ENCODE measurements at regions not wholly inside any gene's neighbourhood (a gene's known extent, or its start where the extent isn't known, plus 50 kb on each side); places are given as distances from the start of the nearest gene placed in this dataset.
A peak's percentile ranks its signal among the peaks of the same experiment; 100 is the strongest.
"Not testable (repeated sequence)": the region's sequence is repeated elsewhere in the genome, so short reads cannot be mapped to it uniquely, and the experiment has no call there.

GRCh38 chr5:122515210-122515609, 203.2 kb downstream of the SNCAIP start:
- not testable (repeated sequence) for DNase-seq

- no peak for DNase-seq
Measured at GRCh38 chr5:122515709-122516431, 203.8 kb downstream of the SNCAIP start.

- no peak for DNase-seq
Measured at GRCh38 chr5:122516432-122516743, 204.4 kb downstream of the SNCAIP start.

DNA sequence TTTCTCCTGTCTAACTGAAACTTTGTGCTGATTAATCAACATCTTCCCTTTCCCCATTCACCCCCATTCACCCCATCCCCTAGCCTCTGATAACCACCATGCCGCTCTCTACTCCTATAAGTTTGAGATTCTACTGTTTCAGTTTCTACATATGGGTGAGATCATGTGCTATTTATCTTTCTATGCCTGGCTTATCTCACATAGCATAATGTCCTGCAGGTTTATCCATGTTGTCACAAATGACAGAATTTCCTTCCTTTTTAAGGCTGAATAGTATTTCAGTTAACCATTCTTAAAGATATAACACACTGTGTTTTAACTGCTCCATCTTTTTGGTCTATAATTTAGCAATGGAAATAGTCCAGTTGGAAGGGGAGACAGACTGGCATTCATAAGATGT, 205.1 kb downstream of the SNCAIP start:
- no peak for DNase-seq

DNA sequence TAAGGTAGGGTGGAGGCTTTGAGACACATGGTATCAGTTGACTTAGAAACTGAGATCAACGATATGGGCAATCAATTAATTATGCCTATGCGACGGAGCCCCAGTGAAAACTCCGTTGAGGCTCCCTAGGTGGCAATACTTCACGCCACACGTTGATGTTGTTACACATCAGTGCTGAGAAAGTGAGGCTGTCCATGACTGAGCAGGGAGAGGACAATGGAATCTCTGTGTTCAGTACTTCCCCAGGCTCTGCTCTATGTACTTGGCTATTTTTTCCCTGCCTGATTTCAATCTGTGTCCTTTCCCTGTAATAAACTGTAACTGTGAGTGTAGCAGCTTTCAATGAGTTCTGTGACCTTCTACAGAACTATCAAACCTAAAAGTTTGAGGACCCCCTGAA, 211.7 kb downstream of the SNCAIP start:
- no peak for DNase-seq

DNA sequence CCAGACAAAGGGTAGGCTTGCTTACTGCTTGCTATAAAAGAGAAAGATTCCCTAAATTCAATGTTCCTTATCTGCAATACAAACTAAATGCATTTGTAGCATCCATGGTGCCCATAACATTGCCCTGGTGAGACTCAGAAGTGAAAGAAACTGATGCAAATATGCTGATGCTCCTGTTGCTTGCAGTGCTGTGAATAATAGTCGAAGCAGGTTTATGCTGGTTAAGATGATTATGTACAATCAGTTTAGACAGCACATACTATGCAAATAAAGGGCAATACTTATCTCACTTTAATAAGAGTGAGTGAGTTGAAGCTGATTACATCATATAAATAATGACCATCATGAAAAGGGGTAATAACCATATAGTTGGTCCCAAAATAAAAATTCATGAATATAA, 215.5 kb downstream of the SNCAIP start:
- no peak for DNase-seq

GRCh38 chr5:122532035-122532434, 220.0 kb downstream of the SNCAIP start:
- peak; percentile 29 for DNase-seq

DNA sequence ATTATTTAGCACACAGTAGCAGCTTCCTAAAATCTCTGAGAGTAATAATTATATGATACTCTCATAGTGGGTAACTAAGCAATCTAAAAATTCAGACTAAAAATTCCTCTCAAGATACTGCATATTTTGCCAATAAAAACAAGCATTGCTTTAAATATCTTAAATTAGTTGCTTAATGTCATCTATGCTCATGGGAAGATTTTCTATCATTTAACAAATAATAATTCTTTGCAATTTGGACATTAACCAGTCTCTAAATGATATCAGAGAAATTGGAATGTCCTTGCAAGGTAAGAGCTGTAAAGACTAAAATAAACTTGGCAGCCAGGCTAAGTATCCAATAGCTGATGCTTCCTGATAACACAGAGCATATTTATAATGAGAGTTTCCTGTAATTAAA, 221.8 kb downstream of the SNCAIP start:
- DNase-seq, result no peak

DNA sequence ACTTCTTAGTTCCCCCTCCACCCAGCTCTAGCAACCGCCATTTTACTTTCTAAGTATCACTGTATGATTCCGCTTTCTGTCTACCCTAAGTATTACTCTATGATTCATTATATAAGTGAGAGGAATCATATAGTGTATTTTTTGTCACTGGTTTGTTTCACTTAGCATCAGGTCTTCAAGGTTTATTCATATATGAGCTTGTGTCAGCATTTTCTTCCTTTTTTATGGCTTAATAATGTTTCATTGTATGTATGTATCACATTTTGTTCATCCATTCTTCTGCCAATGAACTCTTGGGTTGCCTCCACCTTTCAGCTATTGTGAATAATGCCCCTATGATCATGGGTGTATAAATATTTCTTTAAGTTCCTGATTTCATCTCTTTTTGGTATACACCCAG, 222.8 kb downstream of the SNCAIP start:
- no peak for DNase-seq

DNA sequence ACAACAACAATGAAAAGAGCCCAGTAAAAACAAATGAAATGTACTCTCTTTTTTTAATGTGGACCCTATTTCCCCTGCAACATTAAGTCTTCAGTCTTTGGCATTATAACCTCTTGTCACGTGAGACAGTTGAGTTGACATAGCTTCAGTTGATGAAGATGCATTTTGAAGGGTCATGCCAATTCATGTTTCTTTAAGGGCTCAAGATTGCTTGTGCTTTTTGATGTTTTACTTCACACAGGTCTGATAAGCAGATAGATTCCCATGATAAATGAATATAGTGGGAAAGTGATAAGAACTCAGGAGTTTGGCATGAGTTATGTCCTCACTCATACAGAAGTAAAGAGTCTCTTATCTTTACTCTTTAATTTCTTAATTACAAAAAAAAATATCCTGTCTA, 229.4 kb downstream of the SNCAIP start:
- DNase-seq, result no peak

DNA sequence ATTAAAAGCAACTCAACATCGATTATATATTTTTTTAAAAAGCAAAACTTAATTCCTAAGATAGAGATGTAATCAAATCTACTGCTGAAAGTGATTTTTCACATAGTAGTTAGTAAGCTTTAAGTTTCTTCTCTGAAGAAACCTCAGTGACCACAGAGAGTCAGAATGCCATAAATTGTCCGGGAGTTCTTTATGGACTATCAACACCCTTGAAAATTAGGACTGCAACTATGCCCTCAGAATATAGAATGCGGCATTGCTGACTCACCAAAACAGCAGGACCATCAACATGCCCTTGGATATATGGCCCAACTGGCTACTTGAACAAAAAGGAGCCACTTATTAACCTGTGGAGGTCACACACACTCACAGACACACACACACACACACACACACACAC, 228.9 kb upstream of the SNX2 start:
- DNase-seq, result no peak

DNA sequence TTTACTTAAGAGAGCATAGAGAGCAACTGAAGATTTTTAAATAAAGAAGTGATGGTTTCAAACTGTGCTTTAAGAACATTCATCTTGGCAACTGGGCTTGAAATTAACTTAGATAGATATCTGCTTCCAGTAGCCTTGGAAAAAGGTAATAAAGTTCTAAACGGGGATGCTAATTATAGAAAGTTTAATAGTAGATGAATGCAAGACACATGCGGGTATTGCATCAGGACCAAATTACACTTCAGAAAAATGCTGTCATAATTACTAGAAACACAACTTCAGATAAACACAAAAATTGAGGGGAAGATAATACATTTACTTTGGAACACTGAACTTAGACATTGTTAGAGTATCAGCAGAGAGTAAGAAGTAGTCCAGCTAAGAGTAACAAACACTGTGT, 227.7 kb upstream of the SNX2 start:
- no peak for DNase-seq

DNA sequence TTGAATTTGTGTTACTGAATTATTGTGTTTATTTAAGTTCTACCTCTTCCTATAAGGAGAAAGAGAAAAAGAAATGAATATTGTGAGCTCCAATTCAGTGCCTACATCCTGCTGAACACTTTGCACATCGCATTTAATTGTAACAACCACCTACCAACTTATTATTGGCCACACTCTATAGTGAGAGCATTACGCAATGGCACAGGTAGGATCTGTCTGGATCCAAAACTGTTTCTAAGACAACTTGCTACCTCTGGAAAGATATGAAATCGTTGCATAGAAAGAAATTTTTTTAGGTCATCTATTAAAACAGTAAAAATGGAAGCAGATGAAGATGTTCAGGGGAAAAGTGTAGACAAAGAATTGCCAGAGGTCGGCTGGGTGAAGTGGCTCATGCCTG, 227.2 kb upstream of the SNX2 start:
- DNase-seq, result no peak

- DNase-seq, result no peak
Measured at GRCh38 chr5:122559676-122560075, 215.2 kb upstream of the SNX2 start.

- DNase-seq, result no peak
Measured at GRCh38 chr5:122561209-122561608, 213.7 kb upstream of the SNX2 start.

DNA sequence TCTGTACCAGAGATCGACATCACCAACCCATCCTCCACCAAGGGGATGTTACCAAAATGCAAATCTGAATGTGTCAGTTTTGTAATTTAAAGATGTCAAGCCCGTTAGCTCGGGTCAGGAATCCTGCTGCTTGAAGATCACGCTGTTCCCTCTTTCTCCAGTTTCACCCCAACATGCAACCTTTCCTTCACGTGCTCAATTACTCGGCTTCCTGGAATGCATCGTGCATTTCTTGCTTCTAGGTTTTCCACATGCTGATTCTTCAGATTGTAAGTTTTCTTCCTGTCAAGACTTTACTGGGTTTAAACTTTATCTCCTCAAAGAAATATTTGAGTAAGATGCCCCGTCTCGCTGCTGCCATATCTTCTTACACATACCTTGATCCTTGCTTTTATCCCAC, 209.5 kb upstream of the SNX2 start:
- no peak for DNase-seq

- no peak for DNase-seq
Measured at GRCh38 chr5:122576256-122577016, 198.4 kb upstream of the SNX2 start.

DNA sequence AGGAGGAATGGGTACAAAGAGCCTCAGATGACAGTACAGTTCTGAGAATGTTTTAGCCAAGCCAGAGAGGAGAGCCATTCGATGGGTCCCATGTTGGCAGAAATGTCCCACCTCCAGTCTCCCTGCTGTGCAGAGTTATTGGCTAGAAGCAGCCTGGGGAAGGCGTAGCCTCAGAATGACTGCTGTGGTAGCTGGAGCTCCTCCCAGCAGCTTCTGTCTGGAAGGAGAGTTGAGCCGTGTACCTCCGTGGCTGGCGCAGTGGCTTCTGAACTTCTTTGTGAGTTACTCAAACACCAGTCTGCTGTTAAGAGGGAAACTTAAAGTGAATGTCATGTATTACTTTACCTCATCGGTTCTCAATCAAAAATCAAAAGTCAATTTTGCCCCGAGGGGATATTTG, 193.3 kb upstream of the SNX2 start:
- no peak for DNase-seq

DNA sequence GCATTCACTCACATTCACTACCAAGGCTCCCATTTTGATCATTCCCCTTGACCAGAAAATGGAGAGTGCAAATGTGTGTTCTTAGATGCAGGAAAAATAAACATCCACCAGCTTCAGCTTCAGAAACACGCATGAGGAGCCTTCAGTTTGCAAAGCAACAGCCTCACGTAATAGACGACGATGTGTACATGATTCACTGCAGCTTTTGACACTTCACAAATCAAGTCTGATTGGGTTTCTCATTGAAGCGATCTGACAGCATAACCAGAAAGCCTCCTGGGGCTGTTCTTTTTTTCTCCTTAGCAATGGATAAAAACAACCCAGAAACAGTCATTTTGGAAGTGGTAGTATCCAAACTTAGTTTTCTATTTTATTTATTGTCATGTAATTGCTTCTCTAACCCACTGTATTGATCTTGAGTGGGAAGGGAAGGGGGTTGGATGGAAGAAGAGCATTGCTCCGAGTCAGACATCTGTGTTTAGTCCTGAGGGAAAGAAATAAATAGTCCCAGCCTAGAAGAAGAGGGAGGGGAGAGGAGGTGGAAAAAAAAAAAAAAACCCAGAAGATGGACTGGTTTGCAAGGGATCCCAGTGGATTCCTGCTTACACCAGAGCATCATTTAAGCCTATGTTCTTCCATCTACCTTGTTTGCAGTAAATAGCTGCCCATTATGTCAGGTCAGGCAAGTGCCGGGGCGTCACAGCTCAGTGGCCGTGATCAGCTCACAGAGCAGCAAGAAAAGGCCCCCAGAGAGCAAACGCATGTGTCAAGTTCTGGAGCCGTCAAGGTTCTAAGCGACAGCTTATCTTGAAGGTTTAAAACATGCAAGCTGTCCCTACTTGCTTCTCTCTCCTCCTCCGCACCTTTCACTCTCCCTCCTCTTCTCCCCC, 190.2 kb upstream of the SNX2 start:
- DNase-seq, result no peak

DNA sequence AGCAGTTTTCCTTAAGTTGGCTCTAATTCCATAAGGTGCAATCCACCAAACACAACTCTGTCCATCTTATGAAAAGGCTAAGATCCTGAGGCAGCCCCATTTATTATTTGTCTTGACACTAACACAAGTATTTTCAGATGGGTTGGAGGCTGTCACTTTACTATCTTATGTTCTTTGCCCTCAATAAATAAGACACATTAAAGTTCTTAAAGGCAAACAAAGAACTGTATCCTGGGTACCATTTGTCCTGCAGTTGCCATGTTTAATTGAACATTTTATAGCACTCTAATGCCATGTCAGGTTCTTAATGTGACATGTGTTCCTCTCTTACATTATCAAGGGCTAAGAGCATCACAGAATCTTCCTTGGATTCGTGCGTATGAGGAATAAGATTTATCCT, 189.5 kb upstream of the SNX2 start:
- no peak for DNase-seq

DNA sequence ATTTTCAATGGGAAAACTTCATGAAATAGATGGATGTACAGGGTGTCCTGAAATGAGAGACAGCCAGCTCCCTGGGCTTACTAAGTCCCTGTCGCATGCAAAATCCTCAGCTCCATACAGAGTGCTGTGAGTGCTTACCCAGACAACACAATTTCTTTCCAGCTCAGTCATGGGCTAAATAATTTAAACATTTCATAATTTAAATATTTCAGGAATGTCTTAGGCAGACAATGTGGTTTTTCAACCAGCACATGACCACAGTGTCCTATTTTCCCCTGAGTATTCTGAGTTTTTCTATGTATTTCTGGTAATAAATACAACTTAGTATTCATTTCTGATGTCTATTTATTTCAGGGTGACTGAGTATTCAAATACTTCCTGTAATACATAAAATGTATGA, 188.5 kb upstream of the SNX2 start:
- no peak for DNase-seq

GRCh38 chr5:122591828-122592227, 183.1 kb upstream of the SNX2 start:
- no peak for DNase-seq

GRCh38 chr5:122599000-122599399, 175.9 kb upstream of the SNX2 start:
- no peak for DNase-seq

DNA sequence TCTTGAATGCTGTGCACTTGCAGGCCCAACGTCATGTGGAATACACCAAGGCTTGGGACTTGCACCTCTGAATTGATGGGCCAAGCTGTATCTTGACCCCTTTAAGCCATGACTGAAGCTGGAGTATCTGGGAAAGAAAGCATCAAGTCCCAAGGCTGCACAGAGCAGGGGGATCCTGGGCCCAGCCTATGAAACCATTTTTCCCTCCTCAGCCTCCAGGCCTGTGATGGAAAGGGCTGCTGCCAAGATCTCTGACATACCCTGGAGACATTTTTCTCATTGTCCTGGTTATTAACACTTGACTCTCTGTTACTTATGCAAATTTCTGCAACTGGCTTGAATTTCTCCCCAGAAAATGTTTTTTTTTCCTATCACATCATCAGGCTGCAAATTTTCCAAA, 174.0 kb upstream of the SNX2 start:
- DNase-seq, result no peak
